Medulla oblongata (tissue), 1 donor: ENCODE measurements at regions not wholly inside any gene's neighbourhood (a gene's known extent, or its start where the extent isn't known, plus 50 kb on each side); places are given as distances from the start of the nearest gene placed in this dataset.
A peak's percentile ranks its signal among the peaks of the same experiment; 100 is the strongest.
"Not testable (repeated sequence)": the region's sequence is repeated elsewhere in the genome, so short reads cannot be mapped to it uniquely, and the experiment has no call there.

Experiments used
- DNase-seq: peaks from one replicate; pipeline ENCODE4 v3.0.0-alpha.2; 2015; ENCODE audit errors: extremely low spot score

GRCh38 chr2:4047961-4048891 lies 344.9 kb downstream of the DCDC2C start:
- no peak for DNase-seq

GRCh38 chr2:4049463-4049862 lies 346.1 kb downstream of the DCDC2C start:
- no peak for DNase-seq

- no peak for DNase-seq
Measured at GRCh38 chr2:4053769-4054493, 350.6 kb downstream of the DCDC2C start.

GRCh38 chr2:4066217-4066616 lies 362.8 kb downstream of the DCDC2C start:
- no peak for DNase-seq

GRCh38 chr2:4073026-4073569 lies 369.7 kb downstream of the DCDC2C start:
- no peak for DNase-seq

- DNase-seq, result no peak
Measured at GRCh38 chr2:4077017-4077416, 373.6 kb downstream of the DCDC2C start.

- no peak for DNase-seq
Measured at GRCh38 chr2:4085186-4085585, 381.8 kb downstream of the DCDC2C start.

- DNase-seq, result no peak
Measured at GRCh38 chr2:4090668-4091630, 387.6 kb downstream of the DCDC2C start.

GRCh38 chr2:4091869-4092268 lies 388.5 kb downstream of the DCDC2C start:
- no peak for DNase-seq

- no peak for DNase-seq
Measured at GRCh38 chr2:4094743-4095142, 391.4 kb downstream of the DCDC2C start.

GRCh38 chr2:4096978-4097766 lies 393.8 kb downstream of the DCDC2C start:
- no peak for DNase-seq

GRCh38 chr2:4098137-4098536 lies 394.8 kb downstream of the DCDC2C start:
- DNase-seq, result no peak

GRCh38 chr2:4101936-4102335 lies 398.6 kb downstream of the DCDC2C start:
- DNase-seq, result peak; percentile 19

- DNase-seq, result no peak
Measured at GRCh38 chr2:4107179-4107578, 403.8 kb downstream of the DCDC2C start.

GRCh38 chr2:4110273-4110672 lies 406.9 kb downstream of the DCDC2C start:
- DNase-seq, result no peak

GRCh38 chr2:4115435-4115834 lies 412.1 kb downstream of the DCDC2C start:
- not testable (repeated sequence) for DNase-seq

GRCh38 chr2:4122726-4123125 lies 419.4 kb downstream of the DCDC2C start:
- no peak for DNase-seq

GRCh38 chr2:4130651-4131050 lies 427.3 kb downstream of the DCDC2C start:
- no peak for DNase-seq

GRCh38 chr2:4134551-4135550 lies 431.5 kb downstream of the DCDC2C start:
- peak; percentile 10 for DNase-seq
